Esophagus muscularis mucosa (tissue), 4 donors: ENCODE measurements at regions not wholly inside any gene's neighbourhood (a gene's known extent, or its start where the extent isn't known, plus 50 kb on each side); places are given as distances from the start of the nearest gene placed in this dataset.

Experiments
- DNase-seq: peaks from one replicate; pipeline ENCODE4 v3.0.0-alpha.2; 2017; ENCODE audit errors: extremely low spot score
- H3K27ac ChIP-seq, 4 donors: fragments of 200-600 bp; sonication (generic); replicated peaks in 1 of 4; 1 replicate in 3 of 4; 2 replicates in 1 of 4; pipeline ENCODE4 v1.5.1; 2016 to 2019; ENCODE audit warnings: mild to moderate bottlenecking in 1 of 4
- H3K27me3 ChIP-seq, 4 donors: fragments of 200-600 bp; sonication (generic); one replicate each; pipeline versions ENCODE4 v1.5.1 to v1.6.0; 2016 to 2019
- H3K36me3 ChIP-seq, 4 donors: fragments of 200-600 bp; sonication (generic); one replicate each; pipeline ENCODE4 v1.5.1; 2016 to 2019
- H3K4me1 ChIP-seq, 4 donors: fragments of 200-600 bp; sonication (generic); one replicate each; pipeline ENCODE4 v1.5.1; 2016 to 2019
- H3K4me3 ChIP-seq, 4 donors: fragments of 200-600 bp; sonication (generic); 1 replicate in 2 of 4; 2 replicates in 2 of 4; pipeline ENCODE4 v1.5.1; 2016 to 2019; ENCODE audit warnings: mild to moderate bottlenecking in 4 of 4, moderate library complexity in 1 of 4
- H3K9me3 ChIP-seq, 4 donors: fragments of 200-600 bp; sonication (generic); 1 replicate in 3 of 4; 2 replicates in 1 of 4; pipeline ENCODE4 v1.5.1; 2016 to 2019
- CTCF ChIP-seq, 3 experiments: fragments of 200-600 bp in 2 of 3; fragments of 450-650 bp in 1 of 3; sonication (generic) in 2 of 3; IDR thresholded peaks; one replicate each; pipeline ENCODE4 v1.5.1; 2017 to 2019; ENCODE audit warnings: antibody characterized with exemption in 3 of 3, mild to moderate bottlenecking in 2 of 3, moderate library complexity in 1 of 3
- EP300 ChIP-seq: sonication (generic); formaldehyde crosslinking; IDR thresholded peaks from one replicate; pipeline ENCODE4 v1.6.1; 2017; ENCODE audit warnings: antibody characterized with exemption
- POLR2A ChIP-seq: fragments of 450-650 bp; IDR thresholded peaks from one replicate; pipeline ENCODE4 v1.6.1; 2017; ENCODE audit warnings: antibody characterized with exemption, moderate library complexity, mild to moderate bottlenecking, low read depth
- POLR2AphosphoS5 ChIP-seq, 2 donors: sonication (generic); formaldehyde crosslinking; IDR thresholded peaks; one replicate each; pipeline ENCODE4 v1.6.1; 2017; ENCODE audit warnings: antibody characterized with exemption in 2 of 2
- WGBS: methylation state at CpG from one replicate; pipeline ENCODE4 v1.1.5; 2018; 5-methylcytosine and 5-hydroxymethylcytosine counted together
- intact Hi-C: fragments of 100-400 bp; cut with DNase I; formaldehyde crosslinking; loops from one replicate; pipeline ENCODE4 v1.15.1; 2023

- WGBS = 43% methylated on average over 5 of the region's 5 CpGs
- TF ChIP-seq EP300 = no peak
- no peak for TF ChIP-seq POLR2AphosphoS5 (IDR thresholded peaks at IDR 0.05)
- TF ChIP-seq CTCF (IDR thresholded peaks at IDR 0.05) = no peak
- no peak for TF ChIP-seq POLR2A
- Histone ChIP-seq H3K4me1 (no peaks in the 10 kb centered on the region), H3K27ac (no peak overlapping the region), H3K9me3 (no peaks in the 10 kb centered on the region), H3K27me3 (no peaks in the 10 kb centered on the region), H3K36me3 (no peaks in the 10 kb centered on the region), H3K4me3 (no peak overlapping the region)
- intact Hi-C loops = no loop called here
- DNase-seq = no peak
Measured at GRCh38 chr1:214976665-214977064, 105.9 kb upstream of the KCNK2 start.

- Histone ChIP-seq H3K36me3 (no peaks in the 10 kb centered on the region), H3K27me3 (no peaks in the 10 kb centered on the region), H3K4me3 (no peak overlapping the region), H3K27ac (no peak overlapping the region), H3K4me1 (no peaks in the 10 kb centered on the region), H3K9me3 (no peaks in the 10 kb centered on the region)
- no peak for DNase-seq
- no peak for TF ChIP-seq EP300
- TF ChIP-seq POLR2AphosphoS5 (IDR thresholded peaks at IDR 0.05) = no peak
- no peak for TF ChIP-seq POLR2A
- TF ChIP-seq CTCF (IDR thresholded peaks at IDR 0.05) = no peak
- 30% methylated on average over 3 of the region's 3 CpGs for WGBS
- intact Hi-C loops = no loop called here
Measured at GRCh38 chr1:214977110-214977509, 105.4 kb upstream of the KCNK2 start.

- no peak for DNase-seq
- no peak overlapping the region for H3K27ac ChIP-seq
- no peak overlapping the region for H3K4me3 ChIP-seq
- no peaks in the 10 kb centered on the region for H3K9me3 ChIP-seq
- H3K27me3 ChIP-seq = no peaks in the 10 kb centered on the region
- H3K36me3 ChIP-seq = no peaks in the 10 kb centered on the region
- TF ChIP-seq EP300 (no peak), CTCF (IDR thresholded peaks at IDR 0.05) (no peak), POLR2AphosphoS5 (IDR thresholded peaks at IDR 0.05) (no peak), POLR2A (no peak)
- no peaks in the 10 kb centered on the region for H3K4me1 ChIP-seq
- intact Hi-C loops = no loop called here
- 66% methylated on average over 6 of the region's 6 CpGs for WGBS
Measured at GRCh38 chr1:214977700-214978374, 104.7 kb upstream of the KCNK2 start.

GRCh38 chr1:214979191-214979590, 103.3 kb upstream of the KCNK2 start:
- DNase-seq = no peak
- TF ChIP-seq POLR2A = no peak
- TF ChIP-seq CTCF (IDR thresholded peaks at IDR 0.05) = no peak
- TF ChIP-seq POLR2AphosphoS5 (IDR thresholded peaks at IDR 0.05) = no peak
- no peak for TF ChIP-seq EP300
- 83% methylated on average over 1 of the region's 1 CpG for WGBS

GRCh38 chr1:214980921-214981320, 101.6 kb upstream of the KCNK2 start:
- TF ChIP-seq POLR2AphosphoS5 (IDR thresholded peaks at IDR 0.05) = no peak
- Histone ChIP-seq H3K27ac (no peak overlapping the region), H3K27me3 (no peaks in the 10 kb centered on the region), H3K9me3 (peaks cover 0 to 9% (median 3%) of the 10 kb centered on the region in 4 donors), H3K4me1 (no peaks in the 10 kb centered on the region), H3K36me3 (no peaks in the 10 kb centered on the region), H3K4me3 (no peak overlapping the region)
- intact Hi-C loops = no loop called here
- DNase-seq = no peak
- WGBS = 82% methylated on average over 7 of the region's 7 CpGs

More at GRCh38 chr1:214979191-214979590, 103.3 kb upstream of the KCNK2 start:
- Histone ChIP-seq H3K9me3 (no peaks in the 10 kb centered on the region), H3K36me3 (no peaks in the 10 kb centered on the region), H3K4me1 (no peaks in the 10 kb centered on the region), H3K27ac (no peak overlapping the region), H3K4me3 (no peak overlapping the region), H3K27me3 (no peaks in the 10 kb centered on the region)
- intact Hi-C loops = no loop called here
